SK-N-SH treated with all-trans-retinoic acid at 6 μM for 48 hours (cell line): ENCODE measurements at regions not wholly inside any gene's neighbourhood (a gene's known extent, or its start where the extent isn't known, plus 50 kb on each side); places are given as distances from the start of the nearest gene placed in this dataset.

Source experiments
- ESRRG ChIP-seq: fragments of 250-450 bp; sonication (Bioruptor Pico); IDR thresholded peaks from 2 replicates; pipeline ENCODE4 v1.6.1; 2021; ENCODE audit warnings: mild to moderate bottlenecking
- GLIS3 ChIP-seq: fragments of 250-450 bp; sonication (Bioruptor Pico); IDR thresholded peaks from 2 replicates; pipeline ENCODE4 v1.5.0; 2020; ENCODE audit warnings: mild to moderate bottlenecking, moderate library complexity
- ISL1 ChIP-seq: fragments of 250-450 bp; sonication (Bioruptor Pico); IDR thresholded peaks from 2 replicates; pipeline ENCODE4 v2.1.2; 2022; ENCODE audit warnings: mild to moderate bottlenecking, moderate library complexity
- OSR1 ChIP-seq: fragments of 250-450 bp; sonication (Bioruptor Pico); IDR thresholded peaks from 2 replicates; pipeline ENCODE4 v1.8.0; 2022; ENCODE audit warnings: moderate library complexity, mild to moderate bottlenecking, inconsistent platforms
- SNAI2 ChIP-seq: fragments of 250-450 bp; sonication (Bioruptor Pico); IDR thresholded peaks from 2 replicates; pipeline ENCODE4 v1.5.0; 2020; ENCODE audit warnings: mild to moderate bottlenecking, moderate library complexity
- ZFP30 ChIP-seq: fragments of 450-650 bp; formaldehyde crosslinking; IDR thresholded peaks from 2 replicates; pipeline ENCODE4 v1.5.0; 2022; ENCODE audit warnings: mild to moderate bottlenecking, moderate library complexity
- TF ChIP-seq, protein P1 (sequence below): fragments of 250-450 bp; sonication (Bioruptor Pico); IDR thresholded peaks from 2 replicates; pipeline ENCODE4 v1.8.0; 2021; ENCODE audit warnings: low read depth, mild to moderate bottlenecking, moderate library complexity, borderline replicate concordance

- TF ChIP-seq OSR1 (CRISPR knock-in tag) (no peak), ISL1 (CRISPR knock-in tag) (no peak), SNAI2 (CRISPR knock-in tag) (no peak), GLIS3 (no peak), ZFP30 (CRISPR knock-in tag) (no peak), ESRRG (CRISPR knock-in tag) (no peak)
- TF ChIP-seq, protein P1, sequence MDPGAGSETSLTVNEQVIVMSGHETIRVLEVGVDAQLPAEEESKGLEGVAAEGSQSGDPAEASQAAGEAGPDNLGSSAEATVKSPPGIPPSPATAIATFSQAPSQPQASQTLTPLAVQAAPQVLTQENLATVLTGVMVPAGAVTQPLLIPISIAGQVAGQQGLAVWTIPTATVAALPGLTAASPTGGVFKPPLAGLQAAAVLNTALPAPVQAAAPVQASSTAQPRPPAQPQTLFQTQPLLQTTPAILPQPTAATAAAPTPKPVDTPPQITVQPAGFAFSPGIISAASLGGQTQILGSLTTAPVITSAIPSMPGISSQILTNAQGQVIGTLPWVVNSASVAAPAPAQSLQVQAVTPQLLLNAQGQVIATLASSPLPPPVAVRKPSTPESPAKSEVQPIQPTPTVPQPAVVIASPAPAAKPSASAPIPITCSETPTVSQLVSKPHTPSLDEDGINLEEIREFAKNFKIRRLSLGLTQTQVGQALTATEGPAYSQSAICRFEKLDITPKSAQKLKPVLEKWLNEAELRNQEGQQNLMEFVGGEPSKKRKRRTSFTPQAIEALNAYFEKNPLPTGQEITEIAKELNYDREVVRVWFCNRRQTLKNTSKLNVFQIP (CRISPR knock-in tag): no peak
Measured at GRCh38 chrX:137305404-137305803, 260.5 kb upstream of the ZIC3 start.
